H9 (cell line): ENCODE measurements at regions not wholly inside any gene's neighbourhood (a gene's known extent, or its start where the extent isn't known, plus 50 kb on each side); places are given as distances from the start of the nearest gene placed in this dataset.

Experiments used
- DNase-seq: peaks from one replicate; pipeline ENCODE4 v3.0.0-alpha.2; 2017
- H2AFZ ChIP-seq: one replicate; pipeline ENCODE4 v1.6.1; 2013; ENCODE audit warnings: mild to moderate bottlenecking, low read length, control low read depth, moderate library complexity
- H2AK5ac ChIP-seq: 2 replicates; pipeline ENCODE4 v1.6.1; 2013; ENCODE audit warnings: low read length, control low read depth, mixed read lengths; ENCODE audit not compliant: insufficient read length
- H2BK120ac ChIP-seq: one replicate; pipeline ENCODE4 v1.6.1; 2013; ENCODE audit warnings: low read depth, mild to moderate bottlenecking, low read length, control low read depth, inconsistent platforms; ENCODE audit not compliant: poor library complexity, severe bottlenecking
- H2BK12ac ChIP-seq: 2 replicates; pipeline ENCODE4 v1.6.1; 2013; ENCODE audit warnings: low read length, control low read depth, mixed read lengths, low read depth; ENCODE audit not compliant: insufficient read length
- H2BK15ac ChIP-seq: 2 replicates; pipeline ENCODE4 v1.6.1; 2013; ENCODE audit warnings: low read depth, low read length, control low read depth
- H2BK20ac ChIP-seq: one replicate; pipeline ENCODE4 v1.6.1; 2013; ENCODE audit warnings: low read depth, mild to moderate bottlenecking, low read length, control low read depth, inconsistent platforms; ENCODE audit not compliant: poor library complexity, severe bottlenecking
- H2BK5ac ChIP-seq: 2 replicates; pipeline ENCODE4 v1.6.1; 2013; ENCODE audit warnings: low read length, control low read depth, mixed read lengths; ENCODE audit not compliant: insufficient read length
- H3K14ac ChIP-seq: 2 replicates; pipeline ENCODE4 v1.6.1; 2013; ENCODE audit warnings: low read length, control low read depth; ENCODE audit not compliant: insufficient read depth
- H3K18ac ChIP-seq: 2 replicates; pipeline ENCODE4 v1.6.1; 2013; ENCODE audit warnings: low read depth, mild to moderate bottlenecking, mixed read lengths, low read length, control low read depth; ENCODE audit not compliant: insufficient read length
- H3K23ac ChIP-seq: 2 replicates; pipeline ENCODE4 v1.6.1; 2013; ENCODE audit warnings: low read length, control low read depth, mixed read lengths, low read depth; ENCODE audit not compliant: insufficient read length
- H3K23me2 ChIP-seq: 2 replicates; pipeline ENCODE4 v1.6.1; 2013; ENCODE audit warnings: low read depth, mild to moderate bottlenecking, mixed read lengths, low read length, control low read depth; ENCODE audit not compliant: insufficient read length, poor library complexity, severe bottlenecking
- H3K27ac ChIP-seq: 2 replicates; pipeline ENCODE4 v1.5.1; 2013; ENCODE audit warnings: low read length, control low read depth, mixed read lengths, low read depth; ENCODE audit not compliant: insufficient read length
- H3K27me3 ChIP-seq: 2 replicates; pipeline ENCODE4 v1.6.1; 2013; ENCODE audit warnings: low read length, control low read depth, inconsistent platforms; ENCODE audit not compliant: insufficient read depth
- H3K4ac ChIP-seq: 2 replicates; pipeline ENCODE4 v1.6.1; 2013; ENCODE audit warnings: low read depth, mild to moderate bottlenecking, control low read depth, inconsistent platforms, low read length, moderate library complexity
- H3K4me1 ChIP-seq: 2 replicates; pipeline ENCODE4 v1.6.1; 2013; ENCODE audit warnings: low read length, control low read depth, inconsistent platforms; ENCODE audit not compliant: insufficient read depth
- H3K4me2 ChIP-seq: 2 replicates; pipeline ENCODE4 v1.6.1; 2013; ENCODE audit warnings: low read length, control low read depth, mixed read lengths; ENCODE audit not compliant: insufficient read length, insufficient read depth
- H3K56ac ChIP-seq: 2 replicates; pipeline ENCODE4 v1.6.1; 2013; ENCODE audit warnings: low read depth, mild to moderate bottlenecking, mixed read lengths, low read length, control low read depth; ENCODE audit not compliant: insufficient read length
- H3K79me1 ChIP-seq: 2 replicates; pipeline ENCODE4 v1.6.1; 2013; ENCODE audit warnings: low read depth, mild to moderate bottlenecking, moderate library complexity, low read length, control low read depth, inconsistent platforms; ENCODE audit not compliant: insufficient read depth, poor library complexity, severe bottlenecking
- H3K79me2 ChIP-seq: 2 replicates; pipeline ENCODE4 v1.6.1; 2013; ENCODE audit warnings: low read length, control low read depth, inconsistent platforms; ENCODE audit not compliant: insufficient read depth
- H3K9ac ChIP-seq: 2 replicates; pipeline ENCODE4 v1.6.1; 2013; ENCODE audit warnings: low read length, control low read depth, mixed read lengths; ENCODE audit not compliant: insufficient read length; ENCODE audit errors: extremely low read depth
- H3K9me3 ChIP-seq: one replicate; pipeline ENCODE4 v1.6.1; 2013; ENCODE audit warnings: low read depth, low read length, inconsistent platforms; ENCODE audit not compliant: control insufficient read depth
- H3T11ph ChIP-seq: one replicate; pipeline ENCODE4 v1.6.1; 2013; ENCODE audit warnings: mild to moderate bottlenecking, low read length, control low read depth, inconsistent platforms
- H4K20me1 ChIP-seq: one replicate; pipeline ENCODE4 v1.6.1; 2013; ENCODE audit not compliant: control insufficient read depth, insufficient read length, insufficient read depth
- H4K5ac ChIP-seq: 2 replicates; pipeline ENCODE4 v1.6.1; 2013; ENCODE audit warnings: low read depth, mild to moderate bottlenecking, mixed read lengths, low read length, control low read depth; ENCODE audit not compliant: insufficient read length
- H4K8ac ChIP-seq: replicated peaks from 2 replicates; pipeline ENCODE4 v1.6.1; 2013; ENCODE audit warnings: low read length, control low read depth, mixed read lengths, low read depth; ENCODE audit not compliant: insufficient read length
- H4K91ac ChIP-seq: 2 replicates; pipeline ENCODE4 v1.6.1; 2013; ENCODE audit warnings: low read depth, mild to moderate bottlenecking, moderate library complexity, mixed read lengths, low read length, control low read depth; ENCODE audit not compliant: insufficient read length
- H3K27ac Mint-ChIP-seq, 3 experiments: 2 replicates in 2 of 3; 3 replicates in 1 of 3; pipeline ENCODE4 v1.8.0; 2020 to 2021; ENCODE audit warnings: mixed read lengths in 3 of 3, mild to moderate bottlenecking in 1 of 3, moderate library complexity in 1 of 3
- H3K27me3 Mint-ChIP-seq: 2 replicates; pipeline ENCODE4 v1.8.0; 2021; ENCODE audit warnings: low read depth, mild to moderate bottlenecking, moderate library complexity, mixed read lengths
- H3K36me3 Mint-ChIP-seq, 3 experiments: 2 replicates in 2 of 3; 3 replicates in 1 of 3; pipeline ENCODE4 v1.8.0; 2020 to 2021; ENCODE audit warnings: low read depth in 3 of 3, mixed read lengths in 3 of 3; ENCODE audit not compliant: insufficient read depth in 1 of 3
- H3K4me1 Mint-ChIP-seq, 2 experiments: 2 replicates each; pipeline ENCODE4 v1.8.0; 2020; ENCODE audit warnings: mixed read lengths in 2 of 2
- H3K4me3 Mint-ChIP-seq, 2 experiments: 2 replicates in 1 of 2; 3 replicates in 1 of 2; pipeline ENCODE4 v1.8.0; 2020 to 2021; ENCODE audit warnings: mild to moderate bottlenecking in 2 of 2, mixed read lengths in 2 of 2, moderate library complexity in 1 of 2
- H3K9me3 Mint-ChIP-seq, 2 experiments: 2 replicates in 1 of 2; 3 replicates in 1 of 2; pipeline ENCODE4 v1.8.0; 2020; ENCODE audit warnings: mild to moderate bottlenecking in 2 of 2, mixed read lengths in 2 of 2, moderate library complexity in 1 of 2
- WGBS: extraction: QIAGEN DNeasy Blood & Tissue Kit; methylation state at CpG from one replicate; pipeline ENCODE4 v1.1.7; 2013; ENCODE audit warnings: missing lambda C conversion rate, low lambda C conversion rate, mixed read lengths; ENCODE audit not compliant: insufficient read length; ENCODE audit errors: extremely low coverage; 5-methylcytosine and 5-hydroxymethylcytosine counted together
- TF ChIP-seq, protein P1 (sequence below): fragments of 200-600 bp; sonication (generic); conservative IDR thresholded peaks from 3 replicates; pipeline ENCODE4 v1.8.0; 2021; ENCODE audit warnings: antibody characterized with exemption, mild to moderate bottlenecking

DNA sequence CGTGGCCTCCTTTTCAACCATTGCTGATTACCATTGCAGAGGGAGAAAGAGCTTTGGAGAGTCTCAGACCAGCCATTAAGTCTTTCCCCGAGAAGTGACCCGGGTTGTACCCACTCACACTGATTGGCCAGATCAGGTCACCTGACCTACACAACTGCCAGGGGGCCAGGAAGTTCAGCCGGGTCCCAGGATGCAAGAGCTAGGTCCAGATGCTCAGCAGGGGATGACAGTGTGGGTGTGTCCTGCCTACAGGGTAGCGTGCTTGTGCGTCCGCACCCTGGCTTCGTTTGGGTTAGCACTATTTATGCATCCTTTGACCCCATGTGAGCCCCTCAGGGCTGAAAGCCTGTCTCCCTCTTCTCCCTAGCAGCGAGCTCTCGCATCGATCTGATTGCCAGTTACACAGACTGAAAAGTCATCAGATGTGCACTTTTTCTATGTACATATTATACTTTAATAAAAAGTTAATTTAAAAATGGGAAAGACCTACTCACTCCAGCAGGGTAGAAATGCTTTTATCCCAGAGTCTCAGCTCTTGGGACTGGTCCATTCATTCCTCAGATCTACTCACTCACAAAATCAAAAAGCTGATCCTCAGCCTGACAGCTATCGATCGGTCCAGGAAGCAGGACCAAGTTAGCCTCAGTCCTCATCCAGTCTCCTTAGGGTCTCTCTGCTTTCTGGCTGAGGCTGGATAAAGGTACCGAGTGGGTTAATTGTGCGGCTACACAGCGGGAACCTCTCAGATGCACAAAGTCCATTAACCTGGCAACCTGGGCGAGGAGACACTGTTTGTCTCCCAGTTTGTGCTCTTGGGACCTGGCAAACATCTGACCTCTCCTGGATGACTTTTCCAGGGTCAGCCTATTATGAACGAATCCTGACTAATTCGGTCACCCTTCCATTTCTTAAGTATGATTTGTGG is 68.0 kb downstream of the SERPINA3 start:
- peaks cover 16 to 22% of the 10 kb centered on the region in 2 experiments for H3K4me1 Mint-ChIP-seq
- H3K27ac Mint-ChIP-seq = no peak overlapping the region
- Histone ChIP-seq H3K27ac (no peak overlapping the region), H3K79me1 (no peaks in the 10 kb centered on the region), H2AFZ (no peak overlapping the region), H4K91ac (no peak overlapping the region), H2BK15ac (no peak overlapping the region), H2BK5ac (no peak overlapping the region), H3K79me2 (no peaks in the 10 kb centered on the region), H2AK5ac (no peak overlapping the region), H3K23me2 (no peaks in the 10 kb centered on the region), H2BK20ac (no peak overlapping the region), H4K8ac (no peak overlapping the region), H3K9me3 (no peaks in the 10 kb centered on the region), H4K20me1 (no peaks in the 10 kb centered on the region), H4K5ac (no peak overlapping the region), H3K23ac (no peak overlapping the region), H3K18ac (no peak overlapping the region), H2BK120ac (no peak overlapping the region), H3K14ac (no peak overlapping the region), H3K4me2 (no peak overlapping the region), H3T11ph (no peak overlapping the region), H3K27me3 (no peaks in the 10 kb centered on the region), H3K56ac (no peak overlapping the region), H2BK12ac (no peak overlapping the region), H3K4me1 (no peaks in the 10 kb centered on the region), H3K4ac (no peak overlapping the region), H3K9ac (no peak overlapping the region)
- DNase-seq = no peak
- peaks cover 3% of the 10 kb centered on the region for H3K27me3 Mint-ChIP-seq
- no peak overlapping the region for H3K4me3 Mint-ChIP-seq
- peaks cover 0 to 1% of the 10 kb centered on the region in 2 experiments; a peak in 1 of 5 replicates for H3K9me3 Mint-ChIP-seq
- WGBS = no CpG with 5 or more reads among the region's 19 CpGs
- no peaks in the 10 kb centered on the region; a peak in 1 of 7 replicates for H3K36me3 Mint-ChIP-seq
- TF ChIP-seq, protein P1, sequence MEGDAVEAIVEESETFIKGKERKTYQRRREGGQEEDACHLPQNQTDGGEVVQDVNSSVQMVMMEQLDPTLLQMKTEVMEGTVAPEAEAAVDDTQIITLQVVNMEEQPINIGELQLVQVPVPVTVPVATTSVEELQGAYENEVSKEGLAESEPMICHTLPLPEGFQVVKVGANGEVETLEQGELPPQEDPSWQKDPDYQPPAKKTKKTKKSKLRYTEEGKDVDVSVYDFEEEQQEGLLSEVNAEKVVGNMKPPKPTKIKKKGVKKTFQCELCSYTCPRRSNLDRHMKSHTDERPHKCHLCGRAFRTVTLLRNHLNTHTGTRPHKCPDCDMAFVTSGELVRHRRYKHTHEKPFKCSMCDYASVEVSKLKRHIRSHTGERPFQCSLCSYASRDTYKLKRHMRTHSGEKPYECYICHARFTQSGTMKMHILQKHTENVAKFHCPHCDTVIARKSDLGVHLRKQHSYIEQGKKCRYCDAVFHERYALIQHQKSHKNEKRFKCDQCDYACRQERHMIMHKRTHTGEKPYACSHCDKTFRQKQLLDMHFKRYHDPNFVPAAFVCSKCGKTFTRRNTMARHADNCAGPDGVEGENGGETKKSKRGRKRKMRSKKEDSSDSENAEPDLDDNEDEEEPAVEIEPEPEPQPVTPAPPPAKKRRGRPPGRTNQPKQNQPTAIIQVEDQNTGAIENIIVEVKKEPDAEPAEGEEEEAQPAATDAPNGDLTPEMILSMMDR = no peak
